Fibroblast of skin of right quadriceps (primary cell): ENCODE measurements at regions not wholly inside any gene's neighbourhood (a gene's known extent, or its start where the extent isn't known, plus 50 kb on each side); places are given as distances from the start of the nearest gene placed in this dataset.
"Not testable (repeated sequence)": the region's sequence is repeated elsewhere in the genome, so short reads cannot be mapped to it uniquely, and the experiment has no call there.

ENCODE experiments used
- DNase-seq: peaks from one replicate; pipeline ENCODE4 v3.0.0-alpha.2; 2013

- DNase-seq, result no peak
These were observed 137.3 kb upstream of the ANXA10 start for GRCh38 chr4:167955006-167955405.

- peak; percentile 8 for DNase-seq
These were observed 135.7 kb upstream of the ANXA10 start for GRCh38 chr4:167956676-167957075.

- DNase-seq, result no peak
These were observed 127.5 kb upstream of the ANXA10 start for GRCh38 chr4:167964766-167965373.

- peak; percentile 30 for DNase-seq
These were observed 126.2 kb upstream of the ANXA10 start for GRCh38 chr4:167966143-167966542.

- DNase-seq, result no peak
These were observed 118.8 kb upstream of the ANXA10 start for GRCh38 chr4:167973513-167973912.

GRCh38 chr4:167985565-167985964, 106.8 kb upstream of the ANXA10 start:
- no peak for DNase-seq

- DNase-seq, result no peak
These were observed 106.3 kb upstream of the ANXA10 start for GRCh38 chr4:167986044-167986443.

- no peak for DNase-seq
These were observed 105.1 kb upstream of the ANXA10 start for GRCh38 chr4:167987285-167987684.

- no peak for DNase-seq
These were observed 102.5 kb upstream of the ANXA10 start for GRCh38 chr4:167989815-167990214.

GRCh38 chr4:168008112-168008511, 84.2 kb upstream of the ANXA10 start:
- DNase-seq, result not testable (repeated sequence)

GRCh38 chr4:168019019-168019651, 73.2 kb upstream of the ANXA10 start:
- DNase-seq, result peak; percentile 52

- no peak for DNase-seq
These were observed 72.4 kb upstream of the ANXA10 start for GRCh38 chr4:168019921-168020320.

- DNase-seq, result peak; percentile 46
These were observed 70.7 kb upstream of the ANXA10 start for GRCh38 chr4:168021666-168022065.

GRCh38 chr4:168028568-168028967, 63.8 kb upstream of the ANXA10 start:
- peak; percentile 18 for DNase-seq

GRCh38 chr4:168028970-168029597, 63.3 kb upstream of the ANXA10 start:
- DNase-seq, result peak; percentile 15

- DNase-seq, result no peak
These were observed 54.7 kb upstream of the ANXA10 start for GRCh38 chr4:168037676-168038075.

- no peak for DNase-seq
These were observed 52.7 kb upstream of the ANXA10 start for GRCh38 chr4:168039593-168039992.
